ENCODE measurements at regions not wholly inside any gene's neighbourhood (a gene's known extent, or its start where the extent isn't known, plus 50 kb on each side); places are given as distances from the start of the nearest gene placed in this dataset.

GRCh38 chr6:134863763-134864510, 86.0 kb downstream of the ALDH8A1 start:
- TF ChIP-seq CTCF (IDR thresholded peaks at IDR 0.05) (no peak), POLR2A (IDR thresholded peaks at IDR 0.05; ENCODE audit: low read depth) (no peak), EP300 (IDR thresholded peaks at IDR 0.05) (no peak), POLR2AphosphoS5 (IDR thresholded peaks at IDR 0.05) (no peak)

Measured in esophagus muscularis mucosa (tissue), 4 donors.